GM23338 (cell line): ENCODE measurements at regions not wholly inside any gene's neighbourhood (a gene's known extent, or its start where the extent isn't known, plus 50 kb on each side); places are given as distances from the start of the nearest gene placed in this dataset.
A peak's percentile ranks its signal among the peaks of the same experiment; 100 is the strongest.

Experiments
- ATAC-seq: fragments of 200-7000 bp; cut with Tn5 transposase; 3 replicates; pipeline ENCODE4 v1.9.1; 2020
- DNase-seq: peaks from one replicate; pipeline ENCODE4 v3.0.0-alpha.2; 2015; ENCODE audit warnings: low spot score
- H2AFZ ChIP-seq: fragments of 200-600 bp; sonication (generic); 2 replicates; pipeline ENCODE4 v1.8.0; 2016; ENCODE audit warnings: antibody characterized with exemption, mild to moderate bottlenecking, moderate library complexity
- H3F3A ChIP-seq: fragments of 200-600 bp; sonication (generic); replicated peaks from 2 replicates; pipeline ENCODE4 v1.8.0; 2017; ENCODE audit warnings: antibody characterized with exemption, mixed run types, low read depth
- H3K27ac ChIP-seq: fragments of 200-600 bp; sonication (generic); 2 replicates; pipeline ENCODE4 v1.6.1; 2016; ENCODE audit warnings: low read depth
- H3K27me3 ChIP-seq: fragments of 200-600 bp; sonication (generic); 2 replicates; pipeline ENCODE4 v1.8.0; 2016; ENCODE audit warnings: mild to moderate bottlenecking, mixed run types, moderate library complexity; ENCODE audit not compliant: insufficient read depth
- H3K36me3 ChIP-seq: fragments of 200-600 bp; sonication (generic); 2 replicates; pipeline ENCODE4 v1.8.0; 2016; ENCODE audit warnings: mild to moderate bottlenecking; ENCODE audit not compliant: insufficient read depth
- H3K4me1 ChIP-seq: fragments of 200-600 bp; sonication (generic); 2 replicates; pipeline ENCODE4 v1.8.0; 2016; ENCODE audit warnings: mild to moderate bottlenecking, moderate library complexity; ENCODE audit not compliant: insufficient read depth
- H3K4me2 ChIP-seq: fragments of 200-600 bp; sonication (generic); 2 replicates; pipeline ENCODE4 v1.7.1; 2017; ENCODE audit warnings: mixed run types
- H3K4me3 ChIP-seq: fragments of 200-600 bp; sonication (generic); 2 replicates; pipeline ENCODE4 v1.6.1; 2016; ENCODE audit warnings: mixed run types
- H3K79me2 ChIP-seq: fragments of 200-600 bp; sonication (generic); replicated peaks from 2 replicates; pipeline ENCODE4 v1.8.0; 2017; ENCODE audit warnings: mild to moderate bottlenecking; ENCODE audit not compliant: insufficient read depth
- H3K9me2 ChIP-seq: fragments of 200-600 bp; sonication (generic); 2 replicates; pipeline ENCODE4 v1.8.0; 2017; ENCODE audit not compliant: insufficient read depth
- H4K20me1 ChIP-seq: fragments of 200-600 bp; sonication (generic); replicated peaks from 2 replicates; pipeline ENCODE4 v1.8.0; 2017; ENCODE audit warnings: mild to moderate bottlenecking; ENCODE audit not compliant: insufficient read depth
- H3K27ac Mint-ChIP-seq: 2 replicates; pipeline ENCODE4 v1.8.0; 2020; ENCODE audit warnings: inconsistent platforms, mild to moderate bottlenecking, moderate library complexity, mixed read lengths
- H3K27me3 Mint-ChIP-seq: 3 replicates; pipeline ENCODE4 v1.8.0; 2022; ENCODE audit warnings: low read depth, mild to moderate bottlenecking, moderate library complexity, mixed read lengths, inconsistent platforms; ENCODE audit not compliant: insufficient read depth, poor library complexity
- H3K36me3 Mint-ChIP-seq: 3 replicates; pipeline ENCODE4 v1.8.0; 2021; ENCODE audit warnings: low read depth, mild to moderate bottlenecking, inconsistent platforms, moderate library complexity, mixed read lengths
- H3K4me1 Mint-ChIP-seq: 3 replicates; pipeline ENCODE4 v1.8.0; 2020; ENCODE audit warnings: mild to moderate bottlenecking, inconsistent platforms, mixed read lengths
- H3K4me3 Mint-ChIP-seq: 3 replicates; pipeline ENCODE4 v1.8.0; 2021; ENCODE audit warnings: moderate library complexity, mild to moderate bottlenecking, inconsistent platforms, mixed read lengths
- H3K9me3 Mint-ChIP-seq: 3 replicates; pipeline ENCODE4 v1.8.0; 2020; ENCODE audit warnings: moderate library complexity, mild to moderate bottlenecking, inconsistent platforms, mixed read lengths
- CREB1 ChIP-seq: fragments of 250-450 bp; sonication (Bioruptor Pico); IDR thresholded peaks from 2 replicates; pipeline ENCODE4 v1.5.0; 2020; ENCODE audit warnings: low read depth, mild to moderate bottlenecking, moderate library complexity
- CTCF ChIP-seq, 2 experiments: fragments of 200-600 bp in 1 of 2; sonication (generic) in 1 of 2; conservative IDR thresholded peaks; 2 replicates each; pipeline versions ENCODE4 v1.5.1 to v1.6.1; 2016 to 2017; ENCODE audit warnings: antibody characterized with exemption in 2 of 2, low read depth in 2 of 2, mild to moderate bottlenecking in 2 of 2, moderate library complexity in 1 of 2
- EZH2 ChIP-seq: fragments of 200-600 bp; sonication (generic); IDR thresholded peaks from one replicate; pipeline ENCODE4 v1.8.0; 2017; ENCODE audit warnings: antibody characterized with exemption, mild to moderate bottlenecking, low read depth; ENCODE audit not compliant: unreplicated experiment
- EZH2phosphoT487 ChIP-seq: fragments of 200-600 bp; sonication (generic); IDR thresholded peaks from one replicate; pipeline ENCODE4 v1.8.1; 2018; ENCODE audit warnings: antibody characterized with exemption; ENCODE audit not compliant: unreplicated experiment
- NANOG ChIP-seq: IDR thresholded peaks from 2 replicates; pipeline ENCODE4 v1.6.1; 2016; ENCODE audit warnings: antibody characterized with exemption, borderline replicate concordance
- POLR2AphosphoS5 ChIP-seq: IDR thresholded peaks from 2 replicates; pipeline ENCODE4 v1.6.1; 2016; ENCODE audit warnings: antibody characterized with exemption, low read depth
- REST ChIP-seq: IDR thresholded peaks from one replicate; pipeline ENCODE4 v1.6.1; 2018; ENCODE audit warnings: antibody characterized with exemption; ENCODE audit not compliant: unreplicated experiment
- STAT1 ChIP-seq: IDR thresholded peaks from one replicate; pipeline ENCODE4 v1.6.1; 2016; ENCODE audit warnings: antibody characterized with exemption; ENCODE audit not compliant: unreplicated experiment
- ZNF114 ChIP-seq: fragments of 250-450 bp; sonication (Bioruptor Pico); IDR thresholded peaks from 2 replicates; pipeline ENCODE4 v1.5.0; 2020; ENCODE audit warnings: mild to moderate bottlenecking, moderate library complexity
- ZNF331 ChIP-seq: fragments of 250-450 bp; sonication (Bioruptor Pico); IDR thresholded peaks from 2 replicates; pipeline ENCODE4 v1.5.0; 2020; ENCODE audit warnings: low read depth, mild to moderate bottlenecking, moderate library complexity
- ZNF462 ChIP-seq: fragments of 250-450 bp; sonication (Bioruptor Pico); IDR thresholded peaks from 2 replicates; pipeline ENCODE4 v1.5.0; 2020; ENCODE audit warnings: mild to moderate bottlenecking, moderate library complexity

- TF ChIP-seq EZH2phosphoT487 (no peak), POLR2AphosphoS5 (no peak), NANOG (no peak), CREB1 (CRISPR knock-in tag) (no peak), ZNF331 (CRISPR knock-in tag) (no peak), REST (no peak)
These were observed 320.0 kb downstream of the PRDM2 start (continued) for GRCh38 chr1:14020006-14020405.

- Mint-ChIP-seq H3K9me3 (peaks cover 6% of the 10 kb centered on the region), H3K4me3 (no peak overlapping the region), H3K27ac (no peak overlapping the region), H3K36me3 (no peaks in the 10 kb centered on the region), H3K4me1 (peaks cover 8% of the 10 kb centered on the region; the same call in 2 of the 3 replicates), H3K27me3 (peaks cover 2% of the 10 kb centered on the region)
- DNase-seq: peak; percentile 69
- no peaks in the 10 kb centered on the region for H3F3A ChIP-seq
- no peak overlapping the region for H3K27ac ChIP-seq
- no peaks in the 10 kb centered on the region for H3K79me2 ChIP-seq
- no peak overlapping the region for H3K4me3 ChIP-seq
- no peak for ATAC-seq
- H3K9me2 ChIP-seq: peaks cover 3% of the 10 kb centered on the region; the same call in 1 of the 2 replicates
- H3K4me2 ChIP-seq: no peak overlapping the region
- 0 out of 2 replicates have a peak, but pooled peaks cover 4% of the 10 kb centered on the region for H3K4me1 ChIP-seq
- no peaks in the 10 kb centered on the region for H3K36me3 ChIP-seq
- H2AFZ ChIP-seq: no peak overlapping the region
- no peaks in the 10 kb centered on the region for H4K20me1 ChIP-seq
- H3K27me3 ChIP-seq: no peaks in the 10 kb centered on the region
- TF ChIP-seq CTCF (conservative IDR thresholded peaks at IDR 0.05; ENCODE audit: low read depth in 2 of 2): no peak
- TF ChIP-seq REST: no peak
- no peak for TF ChIP-seq STAT1
- TF ChIP-seq EZH2: no peak
- no peak for TF ChIP-seq ZNF462 (CRISPR knock-in tag)
- no peak for TF ChIP-seq ZNF114 (CRISPR knock-in tag)
These were observed 327.1 kb downstream of the PRDM2 start for GRCh38 chr1:14027099-14027498.
